ENCODE measurements at regions not wholly inside any gene's neighbourhood (a gene's known extent, or its start where the extent isn't known, plus 50 kb on each side); places are given as distances from the start of the nearest gene placed in this dataset.

- Histone ChIP-seq H3K4me1 (no peaks in the 10 kb centered on the region), H3K4me3 (no peak overlapping the region), H3K36me3 (no peaks in the 10 kb centered on the region), H3K27me3 (no peaks in the 10 kb centered on the region), H3K27ac (no peak overlapping the region), H3K9me3 (peaks cover 0 to 7% (median 0%) of the 10 kb centered on the region in 12 donors)
- peak in 3 of 4 donors; percentile 59 to 82 (median 65) for ATAC-seq
- intact Hi-C loops (cut with DNase I), result loop anchor here in 8 of 10 donors (2.0 to 10.0 kb wide), 9 partner anchors 254 to 1112 kb away; partner anchors contain the start of gene HTR1E (in 2 of the 8)
- DNase-seq, result no peak
- TF ChIP-seq CTCF (IDR thresholded peaks at IDR 0.05) (peak; percentile 30 to 65 (median 48)), POLR2A (IDR thresholded peaks at IDR 0.05) (no peak)
- 0 to 6% (median 3%) methylated on average over 2 of the region's 2 CpGs for WGBS, 4 donors
Observed at GRCh38 chr6:85923013-85923430, 280.3 kb upstream of the SYNCRIP start.

GRCh38 chr6:85920782-85921181 lies 278.1 kb upstream of the SYNCRIP start:
- no peak for TF ChIP-seq CTCF (IDR thresholded peaks at IDR 0.05)
- no peak for TF ChIP-seq POLR2A (IDR thresholded peaks at IDR 0.05)
- H3K36me3 ChIP-seq, result no peaks in the 10 kb centered on the region
- no peaks in the 10 kb centered on the region for H3K4me1 ChIP-seq
- H3K4me3 ChIP-seq, result no peak overlapping the region
- peak in 3 of 5 donors; percentile 7 to 59 (median 38) for DNase-seq
- intact Hi-C loops (cut with DNase I), result loop anchor here in 7 of 10 donors (5.0 to 10.0 kb wide), 7 partner anchors 257 to 1114 kb away; partner anchors contain the start of gene HTR1E (in 1 of the 7)
- H3K9me3 ChIP-seq, result peaks cover 0 to under 1% (median 0%) of the 10 kb centered on the region in 12 donors
- peak in 3 of 4 donors; percentile 43 to 68 (median 47) for ATAC-seq
- WGBS, 4 donors, result 19 to 50% (median 28%) methylated on average over 1 of the region's 1 CpG
- no peak overlapping the region for H3K27ac ChIP-seq
- H3K27me3 ChIP-seq, result no peaks in the 10 kb centered on the region

GRCh38 chr6:85917522-85917921 lies 274.8 kb upstream of the SYNCRIP start:
- Histone ChIP-seq H3K9me3 (no peaks in the 10 kb centered on the region), H3K4me3 (no peak overlapping the region), H3K4me1 (no peaks in the 10 kb centered on the region), H3K36me3 (no peaks in the 10 kb centered on the region), H3K27me3 (no peaks in the 10 kb centered on the region), H3K27ac (no peak overlapping the region)
- 86 to 100% (median 88%) methylated on average over 1 of the region's 1 CpG for WGBS, 4 donors
- TF ChIP-seq POLR2A (IDR thresholded peaks at IDR 0.05) (no peak), CTCF (IDR thresholded peaks at IDR 0.05) (no peak)
- no peak for ATAC-seq
- no peak for DNase-seq
- intact Hi-C loops (cut with DNase I), result no loop called here

- intact Hi-C loops (cut with DNase I), result no loop called here
- TF ChIP-seq CTCF (IDR thresholded peaks at IDR 0.05) (no peak), POLR2A (IDR thresholded peaks at IDR 0.05) (no peak)
- peaks cover 0 to 5% (median 0%) of the 10 kb centered on the region in 12 donors for H3K9me3 ChIP-seq
- H3K27me3 ChIP-seq, result no peaks in the 10 kb centered on the region
- no peaks in the 10 kb centered on the region for H3K36me3 ChIP-seq
- H3K4me3 ChIP-seq, result no peak overlapping the region
- no peak for ATAC-seq
- 67 to 78% (median 74%) methylated on average over 2 of the region's 2 CpGs for WGBS, 4 donors
- DNase-seq, result no peak
- H3K27ac ChIP-seq, result no peak overlapping the region
- H3K4me1 ChIP-seq, result no peaks in the 10 kb centered on the region
Observed at GRCh38 chr6:85913001-85913400, 270.3 kb upstream of the SYNCRIP start.
